ENCODE measurements at regions not wholly inside any gene's neighbourhood (a gene's known extent, or its start where the extent isn't known, plus 50 kb on each side); places are given as distances from the start of the nearest gene placed in this dataset.

DNA sequence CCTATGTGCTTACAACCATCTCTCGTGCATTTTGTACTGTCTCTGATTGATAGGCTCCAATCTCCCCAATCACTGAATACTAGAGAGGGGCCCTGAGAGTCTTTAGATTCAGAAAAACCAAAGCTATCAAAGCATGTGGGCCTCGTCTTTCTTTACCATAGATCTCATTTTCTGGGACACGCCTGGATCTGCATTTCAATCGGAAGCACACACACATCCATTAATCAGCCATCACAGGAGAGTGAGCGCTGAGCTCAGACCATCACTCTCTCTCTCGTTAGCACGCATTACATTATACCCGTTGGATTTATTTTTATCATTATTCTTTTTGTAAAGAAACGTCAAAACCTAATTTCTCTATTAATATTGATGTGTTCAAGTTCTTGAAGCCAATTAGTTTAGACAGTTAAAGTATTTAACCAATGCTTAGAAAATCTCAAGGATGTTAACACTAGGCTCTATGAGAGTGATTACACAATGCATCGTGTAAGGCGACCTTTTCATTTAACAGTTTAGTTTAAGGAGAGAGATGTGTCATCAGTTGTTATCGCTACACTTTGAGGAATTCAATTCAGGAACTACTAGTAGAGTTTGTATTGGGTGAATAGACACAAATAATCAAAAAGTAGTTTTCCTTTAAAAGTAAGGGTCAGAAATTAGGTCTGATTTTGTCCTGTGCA is 650.7 kb downstream of the CDH8 start:
- H3K4me1 ChIP-seq, result no peaks in the 10 kb centered on the region
- H3K27me3 ChIP-seq, result no peaks in the 10 kb centered on the region
- no peak for TF ChIP-seq POLR2A (IDR thresholded peaks at IDR 0.05)
- TF ChIP-seq, protein P1, sequence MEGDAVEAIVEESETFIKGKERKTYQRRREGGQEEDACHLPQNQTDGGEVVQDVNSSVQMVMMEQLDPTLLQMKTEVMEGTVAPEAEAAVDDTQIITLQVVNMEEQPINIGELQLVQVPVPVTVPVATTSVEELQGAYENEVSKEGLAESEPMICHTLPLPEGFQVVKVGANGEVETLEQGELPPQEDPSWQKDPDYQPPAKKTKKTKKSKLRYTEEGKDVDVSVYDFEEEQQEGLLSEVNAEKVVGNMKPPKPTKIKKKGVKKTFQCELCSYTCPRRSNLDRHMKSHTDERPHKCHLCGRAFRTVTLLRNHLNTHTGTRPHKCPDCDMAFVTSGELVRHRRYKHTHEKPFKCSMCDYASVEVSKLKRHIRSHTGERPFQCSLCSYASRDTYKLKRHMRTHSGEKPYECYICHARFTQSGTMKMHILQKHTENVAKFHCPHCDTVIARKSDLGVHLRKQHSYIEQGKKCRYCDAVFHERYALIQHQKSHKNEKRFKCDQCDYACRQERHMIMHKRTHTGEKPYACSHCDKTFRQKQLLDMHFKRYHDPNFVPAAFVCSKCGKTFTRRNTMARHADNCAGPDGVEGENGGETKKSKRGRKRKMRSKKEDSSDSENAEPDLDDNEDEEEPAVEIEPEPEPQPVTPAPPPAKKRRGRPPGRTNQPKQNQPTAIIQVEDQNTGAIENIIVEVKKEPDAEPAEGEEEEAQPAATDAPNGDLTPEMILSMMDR (IDR thresholded peaks at IDR 0.05), result no peak

DNA sequence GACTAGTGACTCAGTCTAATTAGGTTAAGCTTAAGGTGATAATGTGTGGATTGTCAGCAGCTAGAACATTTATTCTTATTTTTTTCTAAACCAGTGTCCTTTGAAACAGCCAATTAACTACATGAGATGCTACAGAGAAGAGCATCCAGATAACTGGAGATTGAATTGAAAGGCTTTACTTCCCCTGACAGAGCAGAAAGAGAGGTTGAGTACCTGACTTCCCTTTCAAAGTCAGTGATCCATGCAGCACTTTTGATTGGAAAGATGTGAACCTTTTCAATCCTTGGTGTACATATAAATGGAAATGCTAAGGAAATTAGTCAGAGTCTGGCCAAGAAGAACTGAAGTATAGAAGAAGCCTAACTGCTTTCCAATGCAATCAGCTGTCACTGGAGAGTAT is 653.8 kb downstream of the CDH8 start:
- Histone ChIP-seq H3K27me3 (no peaks in the 10 kb centered on the region), H3K36me3 (ENCODE audit: low read depth, missing control alignments) (no peaks in the 10 kb centered on the region), H3K9me3 (no peaks in the 10 kb centered on the region), H3K27ac (no peak overlapping the region), H3K4me3 (no peak overlapping the region), H3K4me1 (no peaks in the 10 kb centered on the region)
- no peak for DNase-seq
- intact Hi-C loops (cut with DNase I; ENCODE audit: low total_unique reads), result no loop called here
- TF ChIP-seq, protein P1 (IDR thresholded peaks at IDR 0.05), result no peak
- no peak for TF ChIP-seq POLR2A (IDR thresholded peaks at IDR 0.05)

More for the DNA sequence above, 650.7 kb downstream of the CDH8 start:
- no peak overlapping the region for H3K4me3 ChIP-seq
- H3K36me3 ChIP-seq (ENCODE audit: low read depth, missing control alignments), result no peaks in the 10 kb centered on the region
- intact Hi-C loops (cut with DNase I; ENCODE audit: low total_unique reads), result no loop called here
- no peak for DNase-seq
- H3K9me3 ChIP-seq, result no peaks in the 10 kb centered on the region
- 79 to 83% methylated on average over 12 of the region's 12 CpGs for WGBS, 2 donors
- no peak overlapping the region for H3K27ac ChIP-seq

DNA sequence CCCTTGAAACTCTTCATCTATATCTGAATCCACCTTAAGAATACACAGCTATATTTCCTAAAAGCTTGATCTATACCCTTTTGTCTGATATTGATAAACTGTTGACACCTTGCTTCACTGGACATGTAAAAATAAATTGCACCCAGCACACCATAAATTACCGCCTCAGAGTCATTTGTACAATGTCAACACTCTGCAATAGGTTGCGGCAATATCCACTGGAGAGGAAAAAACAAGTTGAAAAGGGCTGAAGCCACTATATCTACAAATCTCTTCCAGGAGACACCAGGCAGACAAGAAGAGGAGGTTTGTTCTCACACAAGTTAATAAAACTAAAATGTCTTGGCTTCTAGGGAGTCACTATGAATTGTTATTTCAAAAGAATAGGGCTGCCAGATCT is 656.9 kb downstream of the CDH8 start:
- Histone ChIP-seq H3K27ac (no peak overlapping the region), H3K4me3 (no peak overlapping the region), H3K4me1 (no peaks in the 10 kb centered on the region), H3K36me3 (ENCODE audit: low read depth, missing control alignments) (no peaks in the 10 kb centered on the region), H3K27me3 (no peaks in the 10 kb centered on the region), H3K9me3 (no peaks in the 10 kb centered on the region)
- DNase-seq, result no peak
- no peak for TF ChIP-seq POLR2A (IDR thresholded peaks at IDR 0.05)
- TF ChIP-seq, protein P1 (IDR thresholded peaks at IDR 0.05), result no peak
- intact Hi-C loops (cut with DNase I; ENCODE audit: low total_unique reads), result no loop called here
- 80 to 95% methylated on average over 2 of the region's 2 CpGs for WGBS, 2 donors

DNA sequence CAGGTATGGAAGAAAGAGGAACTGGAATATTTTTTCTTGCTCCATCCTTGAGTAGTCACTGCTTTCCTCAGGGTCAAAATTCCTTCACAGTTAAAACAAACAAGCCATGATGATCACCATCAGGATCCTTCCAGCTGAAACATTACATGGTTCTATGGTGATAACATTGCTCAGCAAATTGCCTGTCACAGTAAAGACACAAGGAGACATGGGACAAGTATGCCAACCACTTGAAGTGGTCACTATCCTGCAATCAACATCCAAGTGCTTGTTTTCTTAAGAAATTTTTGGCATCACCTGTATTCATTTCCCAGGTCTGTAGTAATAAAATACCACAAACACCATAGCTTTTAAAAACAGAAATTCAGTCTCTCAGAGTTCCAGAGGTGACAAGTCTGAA is 662.2 kb downstream of the CDH8 start:
- Histone ChIP-seq H3K27me3 (no peaks in the 10 kb centered on the region), H3K4me3 (no peak overlapping the region), H3K36me3 (ENCODE audit: low read depth, missing control alignments) (no peaks in the 10 kb centered on the region), H3K9me3 (no peaks in the 10 kb centered on the region), H3K4me1 (no peaks in the 10 kb centered on the region), H3K27ac (no peak overlapping the region)
- intact Hi-C loops (cut with DNase I; ENCODE audit: low total_unique reads), result no loop called here
- DNase-seq, result no peak
- TF ChIP-seq POLR2A (IDR thresholded peaks at IDR 0.05), result no peak
- TF ChIP-seq, protein P1 (IDR thresholded peaks at IDR 0.05), result no peak

DNA sequence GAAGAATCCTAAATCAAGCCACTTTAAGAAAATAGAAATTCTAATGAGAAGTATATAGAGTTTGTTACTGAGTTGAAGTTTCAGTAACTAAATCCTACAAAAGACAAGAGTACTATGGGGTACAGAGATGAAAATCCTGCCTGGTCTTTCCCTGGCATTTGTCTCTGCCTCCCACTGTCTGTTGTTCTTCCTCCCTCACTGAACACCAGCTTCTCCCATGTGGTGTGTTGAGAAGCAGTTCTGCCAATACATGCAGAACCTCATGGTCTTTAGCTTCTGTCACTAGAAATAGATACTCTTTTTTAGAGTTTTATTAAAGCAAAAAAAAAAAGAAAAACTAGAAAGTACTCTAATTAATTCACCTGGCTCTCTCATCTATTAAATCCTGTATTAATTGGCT is 664.4 kb downstream of the CDH8 start:
- H3K27ac ChIP-seq, result no peak overlapping the region
- H3K4me3 ChIP-seq, result no peak overlapping the region
- TF ChIP-seq, protein P1 (IDR thresholded peaks at IDR 0.05), result no peak
- TF ChIP-seq POLR2A (IDR thresholded peaks at IDR 0.05), result no peak
- H3K36me3 ChIP-seq (ENCODE audit: low read depth, missing control alignments), result no peaks in the 10 kb centered on the region
- intact Hi-C loops (cut with DNase I; ENCODE audit: low total_unique reads), result no loop called here
- H3K4me1 ChIP-seq, result no peaks in the 10 kb centered on the region
- H3K27me3 ChIP-seq, result no peaks in the 10 kb centered on the region
- no peaks in the 10 kb centered on the region for H3K9me3 ChIP-seq
- DNase-seq, result no peak

Data from testis (tissue), 2 donors.